Stromal cell of bone marrow (primary cell): ENCODE measurements at regions not wholly inside any gene's neighbourhood (a gene's known extent, or its start where the extent isn't known, plus 50 kb on each side); places are given as distances from the start of the nearest gene placed in this dataset.

Source experiments
- DNase-seq: peaks from one replicate; pipeline ENCODE4 v3.0.0-alpha.2; 2012; ENCODE audit warnings: low read depth

GRCh38 chr10:47231414-47231813, 68.6 kb upstream of the GDF10 start:
- no peak for DNase-seq

DNA sequence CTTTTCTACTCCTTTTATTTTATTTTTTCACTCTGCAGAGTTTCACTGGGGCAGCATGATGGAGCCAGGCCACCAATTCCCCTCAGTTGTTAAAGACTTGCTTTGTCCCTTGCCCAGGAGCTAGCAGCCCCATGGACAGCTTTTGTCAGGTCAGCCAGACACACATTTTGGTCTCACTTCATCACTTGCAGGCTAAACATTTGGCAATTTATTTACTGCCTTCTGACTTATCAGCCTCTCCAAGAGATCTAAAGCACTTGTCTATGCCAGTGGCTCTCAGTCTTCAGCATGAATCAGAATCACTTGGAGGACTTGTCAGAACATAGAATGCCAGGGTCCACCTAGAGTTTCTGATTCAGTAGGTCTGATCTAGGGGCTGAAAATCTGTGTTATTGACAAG, 66.4 kb upstream of the GDF10 start:
- no peak for DNase-seq

DNA sequence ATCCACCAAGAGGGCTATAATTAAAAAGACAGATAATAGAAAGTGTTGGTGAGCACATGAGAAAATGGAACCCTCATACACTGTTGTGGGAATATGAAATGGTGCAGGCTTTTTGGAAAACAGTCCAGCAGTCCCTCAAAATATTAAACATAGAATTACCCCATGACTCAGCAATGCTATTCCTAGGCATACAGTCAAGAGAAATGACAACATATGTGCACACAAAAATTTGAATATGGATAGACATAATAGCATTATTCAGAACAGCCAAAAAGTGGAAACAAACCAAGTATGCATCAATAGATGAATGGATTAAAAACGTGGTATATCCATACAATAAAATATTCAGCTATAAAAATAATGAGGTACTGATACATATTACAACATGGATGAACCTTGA, 64.5 kb upstream of the GDF10 start:
- DNase-seq = no peak

- no peak for DNase-seq
These were observed 62.4 kb upstream of the GDF10 start for GRCh38 chr10:47237316-47238260.

DNA sequence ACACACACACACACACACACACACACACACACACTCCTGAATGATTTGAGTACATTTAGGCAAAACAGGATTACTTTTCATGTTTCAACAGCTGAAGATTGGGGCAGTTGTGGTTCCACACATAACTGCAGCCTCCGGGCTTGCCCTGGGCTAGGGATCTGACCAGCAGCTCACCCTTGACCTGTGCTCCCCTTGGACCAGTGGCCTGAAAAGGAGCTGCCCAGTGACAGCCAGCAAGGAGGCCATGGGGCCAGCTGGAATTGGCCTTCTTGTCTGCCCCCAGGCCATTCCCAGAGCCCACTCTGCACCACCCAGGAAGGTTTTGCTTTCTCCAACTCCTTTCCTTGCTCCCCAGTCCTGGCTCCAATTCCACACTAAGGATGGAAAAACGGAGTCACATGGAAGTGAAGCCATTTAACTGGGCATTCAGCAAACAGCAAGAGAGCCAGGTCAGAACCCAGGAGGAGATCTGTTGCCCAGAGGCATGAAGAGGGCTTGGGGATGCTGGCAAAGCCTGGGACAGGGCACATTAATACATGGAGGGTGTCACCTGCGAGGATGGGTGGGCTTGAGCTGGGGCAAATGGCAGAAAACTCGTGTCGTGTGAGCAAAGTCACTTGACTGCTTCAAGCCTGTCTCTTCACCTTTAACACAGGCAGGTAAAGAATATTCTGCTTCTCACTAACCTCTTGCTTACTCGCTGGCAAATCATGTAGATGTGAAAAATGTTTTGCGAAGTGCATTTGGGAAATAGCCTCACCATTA, 61.5 kb upstream of the GDF10 start:
- no peak for DNase-seq

- no peak for DNase-seq
These were observed 60.8 kb upstream of the GDF10 start for GRCh38 chr10:47239211-47239610.

GRCh38 chr10:47240173-47240572, 59.8 kb upstream of the GDF10 start:
- no peak for DNase-seq

- no peak for DNase-seq
These were observed 58.7 kb upstream of the GDF10 start for GRCh38 chr10:47241256-47241655.

DNA sequence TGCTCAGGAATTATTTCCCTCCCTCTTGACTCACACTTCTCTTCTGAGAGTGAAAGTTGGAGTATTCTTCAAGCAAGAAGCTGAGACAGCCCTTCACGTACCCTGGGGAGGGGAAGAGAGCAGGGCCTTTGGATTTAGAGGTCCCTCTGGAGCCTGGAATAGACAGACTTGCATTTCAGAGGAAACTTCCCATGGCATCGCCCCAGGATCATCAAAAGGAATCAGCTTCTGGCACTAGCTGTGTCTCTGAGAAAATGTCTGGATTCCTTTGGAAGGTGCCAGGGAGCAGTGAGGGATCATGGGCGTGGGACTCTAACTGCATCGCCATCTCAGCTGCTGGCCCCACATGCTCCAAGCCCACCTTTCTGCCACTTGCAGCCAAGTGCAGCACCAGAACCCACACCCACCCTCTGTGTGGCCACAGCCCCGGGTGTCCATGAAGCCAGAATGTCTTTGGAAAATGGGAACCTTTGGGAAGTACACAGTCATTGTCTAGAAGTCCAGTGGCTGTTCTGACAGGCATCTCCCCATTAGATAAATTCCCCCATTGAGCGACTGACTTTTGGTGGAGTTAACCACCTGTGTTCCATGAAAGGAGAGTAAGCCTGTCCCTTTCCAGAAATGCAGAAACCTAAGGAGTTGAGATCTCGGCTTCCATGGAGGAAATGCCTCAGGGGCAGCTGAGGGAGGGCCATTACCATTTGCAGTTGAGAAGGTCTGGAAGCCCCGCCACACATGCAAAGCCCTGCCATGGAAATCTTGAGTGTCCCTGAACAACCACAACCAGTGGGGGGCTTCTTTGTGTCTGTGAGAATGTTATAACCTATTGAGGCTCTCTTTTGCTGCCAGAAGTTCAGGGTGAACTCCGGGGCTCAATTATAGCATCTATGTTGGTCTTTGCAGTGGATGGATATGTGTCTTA, 57.8 kb upstream of the GDF10 start:
- DNase-seq = no peak

DNA sequence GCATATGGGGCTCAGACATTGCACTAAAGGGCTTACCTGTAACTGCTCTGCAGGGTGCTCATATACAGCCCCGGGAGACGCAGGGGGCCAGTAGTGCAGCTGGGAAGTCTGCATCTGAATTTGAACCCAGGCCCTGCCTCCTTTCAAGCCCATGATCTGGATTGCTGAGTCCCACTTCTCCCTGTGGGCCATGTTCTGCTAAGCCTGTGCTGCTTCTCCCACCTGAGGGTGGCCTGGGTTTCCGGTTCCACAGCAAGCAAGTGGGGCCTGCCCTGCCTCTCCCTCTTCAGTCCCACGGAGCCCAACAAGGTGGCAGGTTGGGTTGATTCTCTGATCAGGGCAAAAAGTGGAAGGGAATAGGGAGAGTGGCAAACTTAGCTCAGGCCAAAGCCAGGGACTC, 56.6 kb upstream of the GDF10 start:
- no peak for DNase-seq

DNA sequence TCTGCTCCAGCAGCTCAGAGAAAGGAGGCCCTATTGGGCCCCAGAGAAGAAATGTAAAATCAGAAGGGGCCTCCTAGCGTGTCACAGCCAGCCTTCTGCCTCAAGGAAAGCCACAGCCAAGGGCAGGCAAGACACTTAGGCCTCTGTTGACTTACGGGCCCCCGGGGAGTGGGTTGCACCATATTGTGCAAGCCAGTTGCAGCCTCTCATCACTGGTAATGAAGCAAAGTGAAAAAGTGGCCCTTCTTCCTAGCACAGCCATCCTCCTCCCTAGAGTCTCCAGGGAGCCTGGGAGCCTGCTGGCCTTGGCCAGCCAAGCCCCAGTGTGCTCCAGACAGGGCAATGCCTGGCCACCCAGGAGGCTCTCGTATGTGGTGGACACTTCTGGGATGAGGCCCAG, 56.2 kb upstream of the GDF10 start:
- DNase-seq = no peak

- DNase-seq = no peak
These were observed 55.2 kb upstream of the GDF10 start for GRCh38 chr10:47244560-47245500.

DNA sequence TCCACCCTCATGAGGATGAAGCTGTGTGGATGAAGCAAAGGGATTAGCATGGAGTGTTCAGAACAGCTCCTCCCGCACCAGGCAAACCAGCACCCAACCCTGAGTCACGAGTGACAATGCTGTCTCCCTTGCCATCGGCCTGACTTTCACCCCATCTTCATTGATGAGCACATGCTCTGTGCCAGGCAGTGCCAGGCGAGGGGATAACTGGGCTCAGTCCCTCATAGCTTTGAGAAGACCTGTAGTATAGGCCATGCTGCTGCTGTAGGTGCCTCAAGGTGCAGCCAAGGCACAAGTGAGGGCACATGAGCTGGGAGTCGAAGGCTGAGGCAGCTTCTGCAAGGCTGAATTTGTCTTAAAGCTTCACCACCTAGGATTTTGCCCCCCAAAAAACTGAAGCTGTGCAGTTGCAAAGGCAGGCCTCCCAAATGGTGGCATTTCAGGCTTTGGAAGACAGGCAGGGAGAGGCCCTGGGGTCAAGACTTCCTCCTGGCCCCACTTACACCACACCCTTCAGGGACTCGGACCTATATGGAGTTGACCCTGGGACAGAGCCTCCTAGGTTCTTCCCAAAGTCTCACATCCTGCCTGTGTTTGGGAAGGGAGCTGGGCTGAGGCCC, 54.2 kb upstream of the GDF10 start:
- DNase-seq = no peak

DNA sequence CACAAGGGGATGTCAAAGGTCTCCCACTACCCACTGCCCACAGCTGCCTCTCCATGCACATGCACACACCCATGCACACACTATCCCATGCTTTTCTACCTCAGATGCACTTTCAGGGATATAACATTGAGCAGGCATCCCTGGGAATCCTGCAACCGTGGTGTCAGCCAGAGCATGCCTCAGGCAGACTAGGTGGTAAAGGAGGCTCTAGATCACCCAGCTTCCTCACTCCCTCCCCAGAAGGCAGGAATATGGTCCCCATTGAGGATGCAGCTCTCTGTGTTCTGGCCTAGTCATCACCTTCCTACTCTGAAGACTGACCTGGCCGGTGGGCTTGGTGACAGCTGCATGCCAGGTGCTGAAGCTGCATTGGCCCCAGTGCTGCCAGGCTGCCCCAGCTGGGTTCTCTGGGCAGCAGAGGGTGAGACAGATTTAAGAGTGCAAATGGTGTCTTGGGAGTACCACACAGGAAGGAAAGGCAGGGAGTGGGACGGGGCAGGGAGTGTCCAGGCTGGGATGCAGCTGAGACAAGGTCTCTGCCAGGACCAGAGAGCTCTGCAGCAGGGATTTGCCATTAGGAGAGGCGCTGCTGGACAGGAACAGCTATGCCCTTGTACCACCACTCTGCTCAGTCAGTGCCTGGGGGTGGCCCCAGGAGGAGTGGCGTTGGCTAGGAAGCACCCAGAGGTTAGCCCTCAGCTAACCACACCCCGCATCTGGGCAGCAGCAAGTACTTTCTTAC, 53.4 kb upstream of the GDF10 start:
- no peak for DNase-seq

- DNase-seq = no peak
These were observed 52.6 kb upstream of the GDF10 start for GRCh38 chr10:47247148-47248059.

- DNase-seq = no peak
These were observed 51.5 kb upstream of the GDF10 start for GRCh38 chr10:47248386-47249090.

DNA sequence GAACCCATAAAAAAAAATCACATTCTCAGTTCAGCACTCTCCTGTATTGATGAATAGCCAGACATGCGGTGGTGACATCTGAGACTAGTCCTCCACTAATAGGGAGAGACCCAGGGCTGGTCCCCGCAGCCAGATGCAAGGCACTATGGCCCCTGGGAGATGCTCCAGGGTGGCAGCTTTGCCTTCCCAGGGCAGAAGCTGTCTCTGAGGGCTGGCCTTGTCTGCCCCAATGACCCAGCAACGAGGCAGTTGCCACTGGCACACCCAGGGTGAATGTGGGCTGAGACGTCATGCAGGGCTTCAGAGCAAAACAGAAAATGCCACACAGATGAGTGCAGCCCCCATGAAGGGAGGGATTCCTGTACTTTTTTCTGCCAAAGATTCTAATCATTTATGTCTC, 50.1 kb upstream of the GDF10 start:
- no peak for DNase-seq
